ENCODE measurements at regions not wholly inside any gene's neighbourhood (a gene's known extent, or its start where the extent isn't known, plus 50 kb on each side); places are given as distances from the start of the nearest gene placed in this dataset.

- TF ChIP-seq CTCF (IDR thresholded peaks at IDR 0.05; ENCODE audit: extremely low read depth in 1 of 2, insufficient read depth in 1 of 2, low read depth in 1 of 2, low read length in 2 of 2), result no peak
- TF ChIP-seq MYC (IDR thresholded peaks at IDR 0.05; ENCODE audit: low read depth, low read length), result no peak
- no peak for TF ChIP-seq MAX (IDR thresholded peaks at IDR 0.05; ENCODE audit: insufficient read depth, insufficient read length)
- TF ChIP-seq POLR2A (IDR thresholded peaks at IDR 0.05; ENCODE audit: low read depth, low read length), result no peak
- no peak for TF ChIP-seq POLR2AphosphoS5 (IDR thresholded peaks at IDR 0.05; ENCODE audit: insufficient read depth, low read depth, low read length)
- TF ChIP-seq EZH2 (IDR thresholded peaks at IDR 0.05; ENCODE audit: borderline replicate concordance, low read depth, low read length, severe bottlenecking), result no peak
- no peak for TF ChIP-seq FOS (IDR thresholded peaks at IDR 0.05; ENCODE audit: borderline replicate concordance, insufficient read depth, low read length)
- TF ChIP-seq JUN (IDR thresholded peaks at IDR 0.05; ENCODE audit: borderline replicate concordance, insufficient read depth, insufficient read length, low read depth), result no peak
- TF ChIP-seq GATA2 (IDR thresholded peaks at IDR 0.05; ENCODE audit: insufficient read depth, insufficient read length, low read depth, low read length), result no peak
These were observed 97.2 kb upstream of the PMEPA1 start for GRCh38 chr20:57806975-57807374.
